ENCODE measurements at regions not wholly inside any gene's neighbourhood (a gene's known extent, or its start where the extent isn't known, plus 50 kb on each side); places are given as distances from the start of the nearest gene placed in this dataset.

DNA sequence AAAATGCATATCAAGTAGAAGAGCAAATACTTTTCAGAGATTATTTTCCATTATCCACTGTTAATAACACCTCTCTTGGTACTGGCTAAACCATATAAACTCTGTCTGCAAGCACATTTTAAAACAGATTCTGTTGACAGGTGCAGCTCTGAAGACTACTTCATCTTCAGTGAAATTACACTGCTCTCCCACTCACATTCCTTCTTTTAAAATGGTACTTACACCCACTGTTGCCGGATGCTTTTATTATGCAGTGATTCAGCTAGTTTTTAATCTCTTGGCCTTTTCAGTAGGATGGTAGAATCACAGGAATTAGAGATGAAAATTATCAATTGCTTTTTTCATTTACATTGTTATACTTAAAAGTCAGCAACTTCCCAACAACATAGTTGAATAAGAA lies 381.6 kb downstream of the GASK1B start:
- Histone ChIP-seq H3K4me1 (no peaks in the 10 kb centered on the region), H3K4me3 (no peak overlapping the region), H3K27me3 (no peaks in the 10 kb centered on the region), H3K36me3 (no peaks in the 10 kb centered on the region), H3K27ac (no peak overlapping the region), H3K9me3 (no peaks in the 10 kb centered on the region)
- WGBS, 2 donors, result 83% methylated on average over 1 of the region's 1 CpG
- TF ChIP-seq POLR2A (IDR thresholded peaks at IDR 0.05), result no peak
- TF ChIP-seq, protein P1, sequence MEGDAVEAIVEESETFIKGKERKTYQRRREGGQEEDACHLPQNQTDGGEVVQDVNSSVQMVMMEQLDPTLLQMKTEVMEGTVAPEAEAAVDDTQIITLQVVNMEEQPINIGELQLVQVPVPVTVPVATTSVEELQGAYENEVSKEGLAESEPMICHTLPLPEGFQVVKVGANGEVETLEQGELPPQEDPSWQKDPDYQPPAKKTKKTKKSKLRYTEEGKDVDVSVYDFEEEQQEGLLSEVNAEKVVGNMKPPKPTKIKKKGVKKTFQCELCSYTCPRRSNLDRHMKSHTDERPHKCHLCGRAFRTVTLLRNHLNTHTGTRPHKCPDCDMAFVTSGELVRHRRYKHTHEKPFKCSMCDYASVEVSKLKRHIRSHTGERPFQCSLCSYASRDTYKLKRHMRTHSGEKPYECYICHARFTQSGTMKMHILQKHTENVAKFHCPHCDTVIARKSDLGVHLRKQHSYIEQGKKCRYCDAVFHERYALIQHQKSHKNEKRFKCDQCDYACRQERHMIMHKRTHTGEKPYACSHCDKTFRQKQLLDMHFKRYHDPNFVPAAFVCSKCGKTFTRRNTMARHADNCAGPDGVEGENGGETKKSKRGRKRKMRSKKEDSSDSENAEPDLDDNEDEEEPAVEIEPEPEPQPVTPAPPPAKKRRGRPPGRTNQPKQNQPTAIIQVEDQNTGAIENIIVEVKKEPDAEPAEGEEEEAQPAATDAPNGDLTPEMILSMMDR (IDR thresholded peaks at IDR 0.05), result no peak
- DNase-seq, result no peak
- intact Hi-C loops (cut with DNase I), result no loop called here

DNA sequence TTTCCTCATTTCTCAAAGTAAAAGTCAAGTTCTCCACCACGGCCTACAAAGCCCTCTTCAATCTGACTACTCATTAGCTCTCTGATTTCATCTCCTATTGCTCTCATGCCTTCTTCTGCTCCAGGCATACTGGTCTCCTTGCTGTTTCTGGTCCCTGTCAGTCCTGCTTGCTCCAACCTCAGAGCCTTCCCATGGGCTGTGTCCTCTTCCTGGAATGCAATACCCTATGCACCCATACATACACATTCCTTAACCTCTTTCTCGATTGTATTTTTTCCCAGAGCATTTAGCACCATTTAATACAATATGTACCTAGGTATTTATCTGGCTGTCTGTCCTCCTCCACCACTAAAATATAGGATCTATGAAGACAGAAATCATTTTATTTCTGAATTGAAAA lies 385.2 kb downstream of the GASK1B start:
- intact Hi-C loops (cut with DNase I), result no loop called here
- no peaks in the 10 kb centered on the region for H3K9me3 ChIP-seq
- no peak overlapping the region for H3K27ac ChIP-seq
- DNase-seq, result no peak
- H3K36me3 ChIP-seq, result no peaks in the 10 kb centered on the region
- H3K4me3 ChIP-seq, result no peak overlapping the region
- no peaks in the 10 kb centered on the region for H3K27me3 ChIP-seq
- H3K4me1 ChIP-seq, result no peaks in the 10 kb centered on the region
- TF ChIP-seq POLR2A (IDR thresholded peaks at IDR 0.05), result no peak
- TF ChIP-seq, protein P1 (IDR thresholded peaks at IDR 0.05), result no peak
- 62 to 63% methylated on average over 2 of the region's 2 CpGs for WGBS, 2 donors

DNA sequence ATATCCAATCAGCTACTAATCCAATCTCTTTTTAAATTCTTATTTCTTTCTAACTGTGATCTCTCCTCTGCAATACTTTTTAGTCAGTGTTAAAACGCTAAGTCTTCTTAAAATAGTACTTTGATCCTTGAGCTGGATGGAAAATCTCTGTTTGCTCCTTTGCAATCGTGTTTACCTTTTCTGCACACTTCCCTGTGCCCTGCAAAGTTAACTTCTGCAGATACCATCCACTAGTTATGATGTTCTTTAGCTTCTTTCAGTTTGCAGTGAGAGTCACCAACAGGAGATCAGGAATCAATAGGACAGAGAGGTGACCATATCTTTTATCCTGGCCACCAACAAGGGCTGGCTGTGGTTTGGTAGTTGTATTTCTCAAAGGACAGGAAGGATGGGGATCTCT lies 391.5 kb downstream of the GASK1B start:
- Histone ChIP-seq H3K4me1 (no peaks in the 10 kb centered on the region), H3K27ac (no peak overlapping the region), H3K27me3 (no peaks in the 10 kb centered on the region), H3K4me3 (no peak overlapping the region), H3K36me3 (no peaks in the 10 kb centered on the region), H3K9me3 (no peaks in the 10 kb centered on the region)
- TF ChIP-seq POLR2A (IDR thresholded peaks at IDR 0.05), result no peak
- TF ChIP-seq, protein P1 (IDR thresholded peaks at IDR 0.05), result no peak
- DNase-seq, result no peak
- intact Hi-C loops (cut with DNase I), result no loop called here
- 50 to 55% methylated on average over 2 of the region's 2 CpGs for whole genome bisulfite sequencing, 2 donors

DNA sequence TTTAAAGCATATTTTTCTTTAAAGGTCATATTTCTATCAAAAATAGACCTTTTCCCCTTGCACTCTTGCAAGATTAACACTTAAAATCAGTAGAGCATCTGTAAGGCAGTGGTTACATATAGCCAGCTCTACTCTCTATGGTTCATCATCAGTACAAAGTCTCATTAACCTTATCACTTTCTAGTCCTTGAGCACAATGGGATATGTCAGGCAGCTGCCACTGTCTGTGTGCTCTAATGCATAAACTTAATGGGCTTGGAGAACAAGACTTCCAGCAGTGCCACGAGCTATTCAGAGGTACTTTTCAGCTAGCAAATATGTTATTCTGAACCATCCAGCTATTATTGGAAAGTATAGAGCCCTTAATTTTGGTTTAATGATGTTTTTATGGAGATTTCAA lies 393.7 kb downstream of the GASK1B start:
- no peak for TF ChIP-seq POLR2A (IDR thresholded peaks at IDR 0.05)
- TF ChIP-seq, protein P1 (IDR thresholded peaks at IDR 0.05), result no peak
- H3K4me1 ChIP-seq, result no peaks in the 10 kb centered on the region
- WGBS, 2 donors, result 33 to 35% methylated on average over 1 of the region's 1 CpG

DNA sequence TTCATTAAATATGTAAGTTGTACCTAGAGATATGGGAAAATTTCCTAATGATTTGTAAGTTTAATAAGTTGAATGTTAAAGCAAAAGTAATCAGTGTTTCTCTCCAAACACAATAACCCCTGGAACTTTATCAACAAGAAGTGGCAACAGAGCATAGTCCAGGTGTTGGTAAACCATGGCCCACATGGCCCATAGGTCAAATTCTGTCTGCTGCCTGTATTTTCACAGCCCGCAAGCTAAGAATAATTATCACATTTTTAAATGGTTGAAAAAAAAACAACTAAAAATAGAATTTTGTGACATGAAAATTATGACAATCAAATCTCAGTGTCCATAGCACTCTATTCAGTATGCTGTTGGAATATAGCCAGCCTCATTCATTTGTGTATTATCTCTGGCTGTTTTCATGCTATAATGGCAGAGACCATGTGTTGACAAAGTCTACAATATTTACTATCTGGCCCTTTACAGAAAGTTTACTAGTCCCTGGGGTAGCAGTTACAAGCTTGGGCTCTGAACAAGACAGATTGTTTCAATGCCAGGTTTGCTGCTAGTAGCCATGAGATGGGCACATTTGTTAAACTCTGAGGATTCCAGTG lies 395.8 kb downstream of the GASK1B start:
- Histone ChIP-seq H3K9me3 (no peaks in the 10 kb centered on the region), H3K36me3 (no peaks in the 10 kb centered on the region), H3K27me3 (no peaks in the 10 kb centered on the region), H3K27ac (no peak overlapping the region), H3K4me1 (no peaks in the 10 kb centered on the region), H3K4me3 (no peak overlapping the region)
- intact Hi-C loops (cut with DNase I), result no loop called here
- 93 to 100% methylated on average over 1 of the region's 1 CpG for WGBS, 2 donors
- TF ChIP-seq POLR2A (IDR thresholded peaks at IDR 0.05), result no peak
- TF ChIP-seq, protein P1 (IDR thresholded peaks at IDR 0.05), result no peak
- no peak for DNase-seq

More for the DNA sequence above, 393.7 kb downstream of the GASK1B start:
- H3K9me3 ChIP-seq, result no peaks in the 10 kb centered on the region
- no peaks in the 10 kb centered on the region for H3K36me3 ChIP-seq
- no peaks in the 10 kb centered on the region for H3K27me3 ChIP-seq
- intact Hi-C loops (cut with DNase I), result no loop called here
- no peak for DNase-seq
- no peak overlapping the region for H3K4me3 ChIP-seq
- H3K27ac ChIP-seq, result no peak overlapping the region

Measured in esophagus squamous epithelium (tissue), 5 donors.